GM12878 (cell line): ENCODE measurements at regions not wholly inside any gene's neighbourhood (a gene's known extent, or its start where the extent isn't known, plus 50 kb on each side); places are given as distances from the start of the nearest gene placed in this dataset.

Experiments used
- ATAC-seq: fragments of 200-7000 bp; cut with Tn5 transposase; 3 replicates; pipeline ENCODE4 v1.9.1; 2020; ENCODE audit warnings: mild to moderate bottlenecking, moderate library complexity
- BruUV-seq: library from RNA; stranded (reverse); fragments of 400-500 nt; replicated peaks from 2 replicates; lab custom pipeline; 2021; lab: Mats Ljungman, UMichigan
- CTCF ChIA-PET: fragments of 300-600 bp; sonication (Branson Sonifier 250); formaldehyde crosslinking; extraction: SDS; loops from one replicate; lab custom pipeline; 2021; ENCODE audit warnings: inconsistent platforms; lab: Yijun Ruan, JAX
- POLR2A ChIA-PET: fragments of 350-600 bp; formaldehyde crosslinking; extraction: SDS; loops from one replicate; lab custom pipeline; 2021; ENCODE audit warnings: inconsistent platforms; lab: Charles Lee
- RAD21 ChIA-PET: fragments of 300-600 bp; sonication (Branson Sonifier 250); formaldehyde crosslinking; loops from one replicate; lab custom pipeline; 2023; ENCODE audit warnings: antibody characterized with exemption; ENCODE audit not compliant: unreplicated experiment; lab: Charles Lee
- SMC1A ChIA-PET: fragments of 300-600 bp; sonication (Branson Sonifier 250); formaldehyde crosslinking; loops from one replicate; lab custom pipeline; 2023; ENCODE audit not compliant: unreplicated experiment, uncharacterized antibody; lab: Charles Lee
- DNase-seq: peaks from one replicate; pipeline ENCODE4 v3.0.0-alpha.2; 2011; ENCODE audit warnings: low read depth, low spot score
- FAIRE-seq: peaks from 3 replicates; lab custom pipeline; 2011; peaks lifted over from hg19 to GRCh38; lab: Jason Lieb, UNC
- H2AFZ ChIP-seq: 2 replicates; pipeline ENCODE4 v1.6.0; 2011; ENCODE audit warnings: low read depth, low read length, control low read depth; ENCODE audit not compliant: control insufficient read depth
- H3K27ac ChIP-seq: 2 replicates; pipeline ENCODE4 v1.5.1; 2011; ENCODE audit warnings: control low read depth; ENCODE audit not compliant: control insufficient read depth, insufficient read depth
- H3K27me3 ChIP-seq, 2 experiments: replicated peaks in 1 of 2; 2 replicates each; pipeline versions ENCODE4 v1.6.0 to v1.6.1; 2011; ENCODE audit warnings: low read length in 1 of 2; ENCODE audit not compliant: control insufficient read depth in 2 of 2, insufficient read depth in 2 of 2
- H3K36me3 ChIP-seq, 2 experiments: 2 replicates each; pipeline ENCODE4 v1.5.1; 2011; ENCODE audit warnings: low read length in 1 of 2; ENCODE audit not compliant: control insufficient read depth in 2 of 2, insufficient read depth in 2 of 2
- H3K4me1 ChIP-seq: 2 replicates; pipeline ENCODE4 v1.6.1; 2011; ENCODE audit warnings: mild to moderate bottlenecking, low read length, moderate library complexity, mixed read lengths; ENCODE audit not compliant: control insufficient read depth, insufficient read depth
- H3K4me2 ChIP-seq: 2 replicates; pipeline ENCODE4 v1.6.0; 2011; ENCODE audit warnings: control low read depth; ENCODE audit not compliant: control insufficient read depth, insufficient read depth
- H3K4me3 ChIP-seq: fragments of 200-600 bp; sonication (generic); 2 replicates; pipeline ENCODE4 v1.5.1; 2016
- H3K79me2 ChIP-seq: 2 replicates; pipeline ENCODE4 v1.6.0; 2011; ENCODE audit warnings: low read length; ENCODE audit not compliant: control insufficient read depth, insufficient read depth
- H3K9ac ChIP-seq: 2 replicates; pipeline ENCODE4 v1.8.0; 2011; ENCODE audit warnings: low read length, control low read depth, mixed read lengths; ENCODE audit not compliant: control insufficient read depth, insufficient read depth
- H3K9me3 ChIP-seq: replicated peaks from 3 replicates; pipeline ENCODE4 v1.5.1; 2011; ENCODE audit warnings: mild to moderate bottlenecking, low read length; ENCODE audit not compliant: control insufficient read depth, insufficient read depth
- H4K20me1 ChIP-seq: 2 replicates; pipeline ENCODE4 v1.6.0; 2011; ENCODE audit not compliant: control insufficient read depth, insufficient read depth
- BHLHE40 ChIP-seq, 2 experiments: fragments of 450-650 bp in 1 of 2; IDR thresholded peaks; 2 replicates each; pipeline ENCODE4 v1.6.1; 2011 to 2017; ENCODE audit warnings: low read depth in 2 of 2, borderline replicate concordance in 1 of 2, improper control_type of control experiment in 1 of 2, low read length in 1 of 2, mild to moderate bottlenecking in 1 of 2
- BMI1 ChIP-seq: fragments of 450-650 bp; IDR thresholded peaks from 2 replicates; pipeline ENCODE4 v1.6.1; 2016; ENCODE audit warnings: mild to moderate bottlenecking, moderate library complexity, borderline replicate concordance
- CUX1 ChIP-seq: IDR thresholded peaks from 2 replicates; pipeline ENCODE4 v1.6.1; 2012; ENCODE audit warnings: improper control_type of control experiment, low read depth, low read length; ENCODE audit not compliant: insufficient replicate concordance
- HDAC6 ChIP-seq: fragments of 200-600 bp; sonication (generic); IDR thresholded peaks from one replicate; pipeline ENCODE4 v1.8.0; 2017; ENCODE audit warnings: antibody characterized with exemption; ENCODE audit not compliant: unreplicated experiment
- POLR2AphosphoS2 ChIP-seq: IDR thresholded peaks from 2 replicates; pipeline ENCODE4 v1.6.1; 2011; ENCODE audit warnings: low read depth, mild to moderate bottlenecking, low read length, improper control_type of control experiment, moderate library complexity
- RFX5 ChIP-seq: IDR thresholded peaks from 2 replicates; pipeline ENCODE4 v1.6.1; 2011; ENCODE audit warnings: low read depth, low read length, improper control_type of control experiment
- SIX5 ChIP-seq: IDR thresholded peaks from 2 replicates; pipeline ENCODE4 v1.6.1; 2011; ENCODE audit warnings: mild to moderate bottlenecking, low read depth, low read length, moderate library complexity; ENCODE audit not compliant: severe bottlenecking
- SREBF1 ChIP-seq: IDR thresholded peaks from 2 replicates; pipeline ENCODE4 v1.6.1; 2012; ENCODE audit warnings: mild to moderate bottlenecking, low read length
- TCF7 ChIP-seq: IDR thresholded peaks from 2 replicates; pipeline ENCODE4 v1.6.1; 2014; ENCODE audit warnings: antibody characterized with exemption, borderline replicate concordance
- ZBED1 ChIP-seq: IDR thresholded peaks from 2 replicates; pipeline ENCODE4 v1.6.1; 2016; ENCODE audit warnings: borderline replicate concordance
- ZSCAN29 ChIP-seq: fragments of 450-650 bp; IDR thresholded peaks from 2 replicates; pipeline ENCODE4 v1.6.1; 2017; ENCODE audit warnings: mild to moderate bottlenecking, moderate library complexity
- whole genome bisulfite sequencing: methylation state at CpG from one replicate; pipeline ENCODE4 v1.1.6; 2016; ENCODE audit warnings: low lambda C conversion rate; ENCODE audit not compliant: insufficient replicate concordance, insufficient coverage; ENCODE audit errors: missing lambda C conversion rate; 5-methylcytosine and 5-hydroxymethylcytosine counted together
- in situ Hi-C: fragments of 300-500 bp; cut with MboI; formaldehyde crosslinking; loops from 9 replicates; pipeline ENCODE4 v1.14.3; 2018; ENCODE audit warnings: mixed read lengths
- intact Hi-C: fragments of 100-400 bp; cut with micrococcal nuclease; formaldehyde crosslinking; loops from one replicate; pipeline ENCODE4 v1.14.2; 2022; ENCODE audit not compliant: unreplicated experiment

- RAD21 ChIA-PET = interaction anchor here (0.8 to 1.7 kb wide), 3 partner anchors 9 to 140 kb away, joined by 3 read pairs; partner anchors contain the start of gene PRLR
- FAIRE-seq = no peak
- H3K9ac ChIP-seq = no peak overlapping the region
- H3K4me2 ChIP-seq = no peak overlapping the region
- H2AFZ ChIP-seq = no peak overlapping the region
- peak; percentile 70 for ATAC-seq
- no peak for DNase-seq
- H3K4me3 ChIP-seq = no peak overlapping the region
- H3K27me3 ChIP-seq = no peaks in the 10 kb centered on the region
- WGBS = 4% methylated on average over 7 of the region's 7 CpGs
- in situ Hi-C loops = no loop called here
- POLR2A ChIA-PET = no interaction called here
- H3K9me3 ChIP-seq = no peaks in the 10 kb centered on the region
- intact Hi-C loops = no loop called here
- no peaks in the 10 kb centered on the region for H3K36me3 ChIP-seq
- H4K20me1 ChIP-seq = no peaks in the 10 kb centered on the region
- BruUV-seq = no TSS peak
- H3K4me1 ChIP-seq = no peaks in the 10 kb centered on the region
- TF ChIP-seq SIX5 = no peak
- TF ChIP-seq HDAC6 = no peak
- TF ChIP-seq BHLHE40 (IDR thresholded peaks at IDR 0.05; ENCODE audit: borderline replicate concordance in 1 of 2, low read depth in 2 of 2, low read length in 1 of 2) = peak in 1 of 2 experiments; percentile 40; a peak in 1 of 4 replicates
- no peak for TF ChIP-seq POLR2AphosphoS2
- TF ChIP-seq RFX5 = peak; percentile 92
- peak; percentile 78 for TF ChIP-seq BMI1
- TF ChIP-seq SREBF1 = no peak
- TF ChIP-seq ZBED1 = no peak
- TF ChIP-seq CUX1 = no peak
- no peak for TF ChIP-seq ZSCAN29
- no peak for TF ChIP-seq TCF7
- H3K27ac ChIP-seq = no peak overlapping the region
- SMC1A ChIA-PET = interaction anchor here (0.6 to 2.4 kb wide), 3 partner anchors 8 to 15 kb away, joined by 3 to 11 read pairs (median 5); no protein-coding TSS in a partner anchor
- CTCF ChIA-PET = interaction anchor here (0.7 to 1.8 kb wide), 3 partner anchors 59 to 489 kb away, joined by 3 to 4 read pairs (median 3); no protein-coding TSS in a partner anchor
- H3K79me2 ChIP-seq = no peaks in the 10 kb centered on the region
Observed at GRCh38 chr5:35369965-35370790, 139.9 kb upstream of the PRLR start.
